H1 (cell line): ENCODE measurements at regions not wholly inside any gene's neighbourhood (a gene's known extent, or its start where the extent isn't known, plus 50 kb on each side); places are given as distances from the start of the nearest gene placed in this dataset.

ENCODE experiments used
- CTCF ChIA-PET: fragments of 300-600 bp; sonication (Branson Sonifier 250); formaldehyde crosslinking; loops from one replicate; lab custom pipeline; 2021; ENCODE audit not compliant: partially characterized antibody; lab: Charles Lee
- POLR2A ChIA-PET: fragments of 300-600 bp; sonication (Branson Sonifier 250); formaldehyde crosslinking; loops from one replicate; lab custom pipeline; 2021; ENCODE audit warnings: inconsistent platforms; ENCODE audit not compliant: partially characterized antibody; lab: Charles Lee
- DNase-seq, 2 experiments: peaks; one replicate each; pipeline versions ENCODE4 v3.0.0 to v3.0.0-alpha.2; 2010 to 2022; ENCODE audit warnings: low spot score in 2 of 2, low read depth in 1 of 2, mixed read lengths in 1 of 2
- FAIRE-seq: peaks from 2 replicates; lab custom pipeline; 2011; peaks lifted over from hg19 to GRCh38; lab: Jason Lieb, UNC
- H2AFZ ChIP-seq: 2 replicates; pipeline ENCODE4 v1.8.1; 2012; ENCODE audit warnings: low read length, inconsistent platforms
- H2AK5ac ChIP-seq: 2 replicates; pipeline ENCODE4 v1.6.1; 2013; ENCODE audit warnings: low read depth, low read length
- H2BK120ac ChIP-seq: replicated peaks from 2 replicates; pipeline ENCODE3; 2013; ENCODE audit warnings: low read depth, low read length, inconsistent platforms
- H2BK12ac ChIP-seq: 2 replicates; pipeline ENCODE4 v1.6.1; 2013; ENCODE audit warnings: low read depth, low read length
- H2BK15ac ChIP-seq: 2 replicates; pipeline ENCODE4 v1.6.1; 2013; ENCODE audit warnings: low read length
- H2BK20ac ChIP-seq: 2 replicates; pipeline ENCODE4 v1.6.1; 2013; ENCODE audit warnings: low read length
- H2BK5ac ChIP-seq: 2 replicates; pipeline ENCODE4 v1.6.1; 2013; ENCODE audit warnings: low read depth, low read length
- H3K14ac ChIP-seq: 2 replicates; pipeline ENCODE4 v1.6.1; 2013; ENCODE audit warnings: inconsistent platforms; ENCODE audit not compliant: insufficient read length
- H3K18ac ChIP-seq: 2 replicates; pipeline ENCODE4 v1.6.1; 2013; ENCODE audit warnings: low read length; ENCODE audit errors: extremely low read depth
- H3K23ac ChIP-seq: 2 replicates; pipeline ENCODE4 v1.6.1; 2013; ENCODE audit warnings: inconsistent platforms; ENCODE audit not compliant: insufficient read length
- H3K23me2 ChIP-seq: 2 replicates; pipeline ENCODE4 v1.6.1; 2013; ENCODE audit warnings: low read depth, low read length
- H3K27ac ChIP-seq: 2 replicates; pipeline ENCODE4 v1.6.1; 2011; ENCODE audit warnings: low read depth, low read length, inconsistent platforms
- H3K27me3 ChIP-seq, 4 experiments: replicated peaks in 1 of 4; 1 replicate in 1 of 4; 2 replicates in 3 of 4; pipeline versions ENCODE4 v1.6.1 to v1.8.1; 2011 to 2013; ENCODE audit warnings: low read length in 3 of 4, mild to moderate bottlenecking in 3 of 4, inconsistent platforms in 2 of 4, mixed read lengths in 2 of 4, moderate library complexity in 1 of 4; ENCODE audit not compliant: control insufficient read depth in 3 of 4, insufficient read depth in 3 of 4; ENCODE audit errors: extremely low read depth in 1 of 4
- H3K36me3 ChIP-seq, 4 experiments: 2 replicates each; pipeline versions ENCODE4 v1.6.1 to v1.8.1; 2011 to 2013; ENCODE audit warnings: mild to moderate bottlenecking in 4 of 4, low read length in 3 of 4, moderate library complexity in 2 of 4, control low read depth in 1 of 4, inconsistent platforms in 1 of 4; ENCODE audit not compliant: insufficient read depth in 4 of 4, control insufficient read depth in 2 of 4
- H3K4ac ChIP-seq: replicated peaks from 2 replicates; pipeline ENCODE3; 2013; ENCODE audit warnings: low read length, low read depth, mixed read lengths, inconsistent platforms; ENCODE audit not compliant: insufficient read length
- H3K4me1 ChIP-seq, 4 experiments: replicated peaks in 1 of 4; 1 replicate in 1 of 4; 2 replicates in 3 of 4; pipeline versions ENCODE4 v1.6.1 to v1.8.1; 2011 to 2013; ENCODE audit warnings: low read length in 3 of 4, inconsistent platforms in 2 of 4, mixed read lengths in 1 of 4; ENCODE audit not compliant: insufficient read depth in 4 of 4, control insufficient read depth in 3 of 4
- H3K4me2 ChIP-seq, 2 experiments: 2 replicates each; pipeline versions ENCODE4 v1.6.1 to v1.8.1; 2011 to 2013; ENCODE audit warnings: low read depth in 2 of 2, low read length in 2 of 2, control low read depth in 1 of 2, inconsistent platforms in 1 of 2, mild to moderate bottlenecking in 1 of 2; ENCODE audit not compliant: insufficient read depth in 1 of 2
- H3K4me3 ChIP-seq, 4 experiments: fragments of 200-600, 300-600 bp in 1 of 4; sonication (generic), shearing (Covaris generic), sonication (Bioruptor Twin) in 1 of 4; 2 replicates each; pipeline versions ENCODE4 v1.5.1 to v1.8.1; 2011 to 2016; ENCODE audit warnings: low read length in 4 of 4, low read depth in 3 of 4, control low read depth in 2 of 4, inconsistent platforms in 2 of 4, mild to moderate bottlenecking in 2 of 4, mixed read lengths in 1 of 4, moderate library complexity in 1 of 4; ENCODE audit not compliant: insufficient read depth in 2 of 4; ENCODE audit errors: extremely low read depth in 1 of 4
- H3K56ac ChIP-seq: replicated peaks from 2 replicates; pipeline ENCODE3; 2013; ENCODE audit warnings: low read depth, mild to moderate bottlenecking, mixed read lengths, low read length, inconsistent platforms; ENCODE audit not compliant: insufficient read length
- H3K79me1 ChIP-seq: 2 replicates; pipeline ENCODE4 v1.6.1; 2013; ENCODE audit warnings: low read depth, low read length, control low read depth
- H3K79me2 ChIP-seq, 2 experiments: 2 replicates each; pipeline versions ENCODE4 v1.6.1 to v1.8.1; 2012 to 2013; ENCODE audit warnings: low read length in 2 of 2, mild to moderate bottlenecking in 2 of 2, inconsistent platforms in 1 of 2; ENCODE audit not compliant: insufficient read depth in 2 of 2, control insufficient read depth in 1 of 2
- H3K9ac ChIP-seq, 4 experiments: replicated peaks in 1 of 4; 1 replicate in 1 of 4; 2 replicates in 3 of 4; pipeline versions ENCODE4 v1.6.1 to v1.8.1; 2011 to 2013; ENCODE audit warnings: low read depth in 3 of 4, low read length in 3 of 4, control low read depth in 2 of 4, mild to moderate bottlenecking in 2 of 4, moderate library complexity in 2 of 4, inconsistent platforms in 1 of 4; ENCODE audit errors: extremely low read depth in 1 of 4
- H3K9me3 ChIP-seq, 2 experiments: 2 replicates each; pipeline versions ENCODE4 v1.6.1 to v1.8.1; 2012 to 2013; ENCODE audit warnings: mild to moderate bottlenecking in 2 of 2, moderate library complexity in 2 of 2, control low read depth in 1 of 2, inconsistent platforms in 1 of 2, low read depth in 1 of 2, low read length in 1 of 2, mixed read lengths in 1 of 2; ENCODE audit not compliant: insufficient read depth in 2 of 2
- H4K20me1 ChIP-seq, 2 experiments: replicated peaks in 1 of 2; 2 replicates each; pipeline versions ENCODE3 to v1.8.1; 2011 to 2013; ENCODE audit warnings: inconsistent platforms in 2 of 2, low read length in 2 of 2, mild to moderate bottlenecking in 1 of 2; ENCODE audit not compliant: insufficient read depth in 2 of 2, control insufficient read depth in 1 of 2
- H4K5ac ChIP-seq: 2 replicates; pipeline ENCODE4 v1.6.1; 2013; ENCODE audit warnings: low read length, low read depth, mixed read lengths, inconsistent platforms; ENCODE audit not compliant: insufficient read length
- H4K8ac ChIP-seq: 2 replicates; pipeline ENCODE4 v1.8.0; 2013; ENCODE audit warnings: mild to moderate bottlenecking, moderate library complexity, low read length, inconsistent platforms; ENCODE audit not compliant: insufficient read depth; ENCODE audit errors: extremely low read depth
- H4K91ac ChIP-seq: replicated peaks from 2 replicates; pipeline ENCODE3; 2013; ENCODE audit warnings: low read length, mixed read lengths, inconsistent platforms; ENCODE audit not compliant: insufficient read length
- ASH2L ChIP-seq: fragments of 200-600, 300-600 bp; sonication (generic); IDR thresholded peaks from one replicate; pipeline ENCODE4 v1.7.1; 2017; ENCODE audit warnings: low read length
- CREB1 ChIP-seq: IDR thresholded peaks from 2 replicates; pipeline ENCODE4 v1.6.1; 2012; ENCODE audit warnings: inconsistent platforms
- GTF2F1 ChIP-seq: IDR thresholded peaks from 2 replicates; pipeline ENCODE4 v1.6.1; 2012; ENCODE audit warnings: low read depth, low read length, improper control_type of control experiment, borderline replicate concordance
- KDM4A ChIP-seq: IDR thresholded peaks from one replicate; pipeline ENCODE4 v1.7.1; 2012; ENCODE audit warnings: low read depth, mild to moderate bottlenecking, moderate library complexity, low read length, inconsistent platforms; ENCODE audit not compliant: severe bottlenecking
- POLR2A ChIP-seq, 2 experiments: IDR thresholded peaks; 1 replicate in 1 of 2; 2 replicates in 1 of 2; pipeline ENCODE4 v1.6.1; 2011; ENCODE audit warnings: low read depth in 2 of 2, low read length in 2 of 2, mild to moderate bottlenecking in 2 of 2; ENCODE audit errors: control extremely low read depth in 1 of 2
- POLR2AphosphoS5 ChIP-seq: IDR thresholded peaks from 2 replicates; pipeline ENCODE4 v1.6.1; 2011; ENCODE audit warnings: low read depth, low read length
- RXRA ChIP-seq: IDR thresholded peaks from 2 replicates; pipeline ENCODE4 v1.6.1; 2011; ENCODE audit warnings: low read depth, mild to moderate bottlenecking, low read length, moderate library complexity; ENCODE audit not compliant: insufficient read depth
- SUZ12 ChIP-seq: fragments of 200-600 bp; sonication (generic); IDR thresholded peaks from 2 replicates; pipeline ENCODE4 v1.6.1; 2012; ENCODE audit warnings: mild to moderate bottlenecking, inconsistent platforms, low read length, moderate library complexity, mixed read lengths
- TCF12 ChIP-seq: IDR thresholded peaks from 2 replicates; pipeline ENCODE4 v1.6.1; 2011; ENCODE audit warnings: low read depth, mild to moderate bottlenecking, low read length
- WGBS, 2 experiments: shearing (Covaris generic) in 1 of 2; methylation state at CpG; one replicate each; pipeline versions ENCODE4 v1.1.6 to v1.1.7; 2013 to 2015; ENCODE audit warnings: low lambda C conversion rate in 2 of 2, mixed read lengths in 2 of 2, inconsistent platforms in 1 of 2, low coverage in 1 of 2, missing lambda C conversion rate in 1 of 2; ENCODE audit not compliant: insufficient replicate concordance in 2 of 2, insufficient coverage in 1 of 2, insufficient read length in 1 of 2; ENCODE audit errors: extremely low coverage in 1 of 2, missing lambda C conversion rate in 1 of 2; 5-methylcytosine and 5-hydroxymethylcytosine counted together
- TF ChIP-seq, protein P1 (sequence below): IDR thresholded peaks from 2 replicates; pipeline ENCODE4 v1.6.1; 2011; ENCODE audit warnings: low read length, improper control_type of control experiment
- TF ChIP-seq, protein P2 (sequence below): IDR thresholded peaks from 2 replicates; pipeline ENCODE4 v1.6.1; 2012; ENCODE audit warnings: inconsistent platforms

DNA sequence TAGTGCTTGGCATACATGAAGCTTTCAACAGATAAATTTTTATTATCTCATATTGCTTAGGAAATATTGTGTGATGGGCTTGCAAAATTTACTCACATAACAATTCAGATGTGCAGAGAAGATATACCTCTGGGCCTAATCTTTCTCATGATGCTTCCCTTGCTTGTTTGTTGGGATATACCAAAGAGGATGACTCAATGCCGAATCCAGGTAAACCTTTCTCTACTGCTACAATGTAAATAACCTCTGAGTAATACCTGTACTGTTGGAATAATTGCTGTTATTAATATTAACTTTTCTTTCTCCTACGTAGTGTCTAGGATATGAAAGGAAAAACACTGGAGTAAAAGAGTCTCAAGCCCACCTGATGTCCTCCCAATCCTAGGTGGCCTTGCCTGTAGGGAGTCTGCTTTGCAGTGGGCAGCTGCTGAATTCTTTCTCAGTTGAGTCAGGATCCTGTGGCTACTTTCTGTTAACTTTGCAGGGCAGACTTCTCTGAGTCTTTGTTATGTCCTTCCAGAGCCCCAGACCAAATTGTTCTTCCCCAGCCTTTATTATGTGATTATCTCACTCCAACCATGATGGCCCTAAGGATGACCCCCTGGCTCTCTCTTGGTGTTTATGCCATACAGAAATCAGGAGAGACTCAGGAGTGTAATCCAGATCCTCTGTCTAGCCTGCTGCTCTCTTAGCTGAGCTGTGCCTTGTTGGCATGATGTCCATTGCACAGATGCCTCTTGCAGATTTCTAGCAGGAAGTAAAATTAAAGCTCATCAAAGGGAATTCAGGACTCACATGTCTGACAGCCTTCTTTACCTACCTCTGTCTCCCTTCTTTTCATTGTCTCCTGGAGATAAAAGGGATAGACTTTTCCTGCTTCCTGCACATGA lies 208.1 kb downstream of the SNX18 start:
- Histone ChIP-seq H4K5ac (no peak overlapping the region), H3K9me3 (no peaks in the 10 kb centered on the region), H4K8ac (no peak overlapping the region), H3K36me3 (no peaks in the 10 kb centered on the region), H3K18ac (no peak overlapping the region), H2AK5ac (no peak overlapping the region), H3K27me3 (no peaks in the 10 kb centered on the region), H3K9ac (no peak overlapping the region), H3K23me2 (no peaks in the 10 kb centered on the region), H3K4ac (no peak overlapping the region), H2AFZ (no peak overlapping the region), H4K91ac (no peak overlapping the region), H3K4me2 (no peak overlapping the region), H2BK12ac (no peak overlapping the region), H2BK120ac (no peak overlapping the region), H2BK20ac (no peak overlapping the region), H3K27ac (no peak overlapping the region), H4K20me1 (no peaks in the 10 kb centered on the region), H3K79me1 (no peaks in the 10 kb centered on the region), H3K23ac (no peak overlapping the region), H2BK15ac (no peak overlapping the region), H3K4me3 (no peak overlapping the region), H3K4me1 (no peaks in the 10 kb centered on the region), H3K14ac (no peak overlapping the region), H3K79me2 (no peaks in the 10 kb centered on the region), H2BK5ac (no peak overlapping the region), H3K56ac (no peak overlapping the region)
- DNase-seq (no peak), FAIRE-seq (no peak)
- POLR2A ChIA-PET: no interaction called here
- TF ChIP-seq RXRA (no peak), KDM4A (no peak), GTF2F1 (no peak), CREB1 (no peak), TCF12 (no peak), POLR2AphosphoS5 (no peak), POLR2A (IDR thresholded peaks at IDR 0.05; ENCODE audit: control extremely low read depth in 1 of 2, low read depth in 2 of 2, low read length in 2 of 2) (no peak), SUZ12 (no peak), ASH2L (no peak)
- TF ChIP-seq, protein P1, sequence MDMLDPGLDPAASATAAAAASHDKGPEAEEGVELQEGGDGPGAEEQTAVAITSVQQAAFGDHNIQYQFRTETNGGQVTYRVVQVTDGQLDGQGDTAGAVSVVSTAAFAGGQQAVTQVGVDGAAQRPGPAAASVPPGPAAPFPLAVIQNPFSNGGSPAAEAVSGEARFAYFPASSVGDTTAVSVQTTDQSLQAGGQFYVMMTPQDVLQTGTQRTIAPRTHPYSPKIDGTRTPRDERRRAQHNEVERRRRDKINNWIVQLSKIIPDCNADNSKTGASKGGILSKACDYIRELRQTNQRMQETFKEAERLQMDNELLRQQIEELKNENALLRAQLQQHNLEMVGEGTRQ: no peak
- TF ChIP-seq, protein P2, sequence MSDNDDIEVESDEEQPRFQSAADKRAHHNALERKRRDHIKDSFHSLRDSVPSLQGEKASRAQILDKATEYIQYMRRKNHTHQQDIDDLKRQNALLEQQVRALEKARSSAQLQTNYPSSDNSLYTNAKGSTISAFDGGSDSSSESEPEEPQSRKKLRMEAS: no peak
- CTCF ChIA-PET: interaction anchor here (0.5 to 1.3 kb wide), 3 partner anchors 15 to 282 kb away, joined by 3 to 5 read pairs (median 4); no protein-coding TSS in a partner anchor
- 67% methylated on average over 2 of the region's 2 CpGs; no CpG with 5 or more reads in 1 of the 2 experiments for WGBS, 2 experiments
